ENCODE measurements at regions not wholly inside any gene's neighbourhood (a gene's known extent, or its start where the extent isn't known, plus 50 kb on each side); places are given as distances from the start of the nearest gene placed in this dataset.
"Not testable (repeated sequence)": the region's sequence is repeated elsewhere in the genome, so short reads cannot be mapped to it uniquely, and the experiment has no call there.

DNA sequence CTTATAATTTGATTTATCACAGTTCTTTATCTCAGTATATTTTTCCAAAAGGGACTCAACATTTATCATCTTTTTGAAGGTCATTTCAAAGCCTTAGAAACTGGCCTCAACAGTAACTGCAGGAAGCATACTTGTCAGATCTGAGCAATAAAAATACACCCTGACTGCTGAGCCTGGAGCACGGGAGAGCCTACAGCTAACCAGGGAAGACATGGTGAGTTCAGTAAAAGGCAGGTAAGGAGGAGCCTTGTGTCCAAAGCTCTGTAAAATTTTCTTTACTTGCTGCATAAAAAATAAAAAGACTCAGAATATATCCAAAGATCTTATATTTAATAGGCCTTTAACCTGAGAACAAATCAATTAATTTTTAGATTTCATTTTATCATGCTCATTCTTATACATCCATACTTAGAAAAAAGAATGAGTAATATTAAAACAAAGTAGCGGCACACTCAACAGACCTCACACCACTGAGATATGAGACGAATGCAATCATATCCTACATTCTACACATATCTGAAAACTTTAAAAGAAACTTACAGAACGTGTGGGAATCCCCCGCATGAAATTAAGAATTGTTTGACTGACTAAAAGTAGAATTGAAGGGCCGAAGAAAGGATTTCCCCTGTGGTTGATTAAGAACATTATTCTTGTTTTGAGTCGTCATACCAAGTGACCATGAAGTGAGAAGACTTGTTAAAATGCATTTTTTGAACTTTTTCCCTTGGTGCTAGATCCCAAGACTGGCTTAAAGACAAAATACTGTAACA, 296.4 kb upstream of the MKLN1 start:
- DNase-seq: no peak

DNA sequence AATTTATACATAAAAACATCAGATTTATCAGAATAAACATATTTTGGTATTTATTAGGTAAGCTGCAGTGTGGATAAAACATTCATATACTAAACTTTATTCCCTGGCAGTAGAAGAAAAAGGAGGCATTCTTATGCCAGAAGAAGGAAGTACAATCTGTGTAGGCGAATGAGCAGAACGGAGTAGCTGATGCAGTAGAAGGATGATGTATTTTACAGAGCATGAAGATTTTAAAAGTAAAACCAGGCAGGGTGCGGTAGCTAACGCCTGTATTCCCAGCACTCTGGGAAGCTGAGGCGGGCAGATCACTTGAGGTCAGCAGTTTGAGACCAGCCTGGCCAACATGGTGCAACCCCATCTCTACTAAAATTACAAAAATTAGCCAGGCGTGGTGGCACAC, 294.9 kb upstream of the MKLN1 start:
- DNase-seq: no peak

DNA sequence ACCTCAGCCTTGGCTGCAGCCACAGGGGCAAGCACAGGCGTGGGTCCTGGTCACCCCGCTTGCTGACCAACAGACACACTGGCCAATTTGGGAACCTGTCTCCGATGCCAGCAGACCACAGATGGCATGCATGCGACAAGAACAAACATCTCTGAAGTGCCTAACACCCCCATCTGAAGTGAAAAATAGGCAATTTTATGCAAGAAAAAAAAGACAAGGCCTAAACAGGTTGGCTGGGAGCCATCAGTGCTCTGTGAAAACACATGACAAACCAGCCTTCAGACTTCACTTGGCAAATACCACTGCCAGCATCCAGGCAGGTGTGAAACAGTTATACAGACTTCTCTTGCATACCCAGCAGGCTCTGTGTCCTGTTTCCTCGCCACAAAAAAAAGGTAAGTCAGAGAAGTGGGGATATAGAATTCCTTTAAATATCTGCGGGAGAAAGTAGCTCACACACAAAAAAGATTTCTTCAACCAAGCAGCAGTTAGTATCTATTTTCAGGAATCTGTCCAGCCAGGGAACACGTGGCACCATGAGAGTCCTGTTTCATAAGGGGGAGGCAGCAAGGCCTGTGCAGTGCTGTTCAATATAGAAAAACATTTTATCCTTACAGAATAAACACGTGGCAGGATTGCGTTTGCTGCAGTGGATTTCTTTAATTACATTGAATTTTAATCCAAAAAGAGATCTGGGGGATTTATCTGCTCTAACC, 293.4 kb upstream of the MKLN1 start:
- DNase-seq: no peak

DNA sequence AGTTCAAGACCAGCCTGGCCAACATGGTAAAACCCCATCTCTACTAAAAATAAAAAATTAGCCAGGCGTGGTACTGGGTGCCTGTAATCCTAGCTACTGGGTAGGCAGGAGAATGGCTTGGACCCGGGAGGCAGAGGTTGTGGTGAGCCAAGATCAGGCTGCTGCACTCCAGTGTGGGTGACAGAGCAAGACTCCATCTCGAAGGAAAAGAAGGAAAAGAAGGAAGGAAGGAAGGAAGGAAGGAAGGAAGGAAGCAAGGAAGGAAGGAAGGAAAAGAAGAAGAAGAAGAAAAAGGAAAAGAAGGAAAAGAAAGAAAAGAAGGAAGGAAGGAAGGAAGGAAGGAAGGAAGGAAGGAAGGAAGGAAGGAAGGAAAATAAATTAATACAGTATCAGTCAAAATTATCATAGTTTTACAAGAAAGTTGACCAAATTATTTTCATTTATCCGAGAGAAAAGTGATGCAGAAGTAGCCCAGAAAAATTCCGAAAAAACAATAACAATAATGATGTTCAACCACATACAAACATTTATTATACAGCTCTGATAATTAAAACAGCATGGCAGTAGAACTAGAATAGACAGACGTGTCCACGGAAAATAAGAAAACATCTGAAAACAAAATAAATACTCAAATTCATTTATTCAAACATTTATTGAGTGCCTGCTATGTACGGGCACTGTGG, 292.4 kb upstream of the MKLN1 start:
- no peak for DNase-seq

DNA sequence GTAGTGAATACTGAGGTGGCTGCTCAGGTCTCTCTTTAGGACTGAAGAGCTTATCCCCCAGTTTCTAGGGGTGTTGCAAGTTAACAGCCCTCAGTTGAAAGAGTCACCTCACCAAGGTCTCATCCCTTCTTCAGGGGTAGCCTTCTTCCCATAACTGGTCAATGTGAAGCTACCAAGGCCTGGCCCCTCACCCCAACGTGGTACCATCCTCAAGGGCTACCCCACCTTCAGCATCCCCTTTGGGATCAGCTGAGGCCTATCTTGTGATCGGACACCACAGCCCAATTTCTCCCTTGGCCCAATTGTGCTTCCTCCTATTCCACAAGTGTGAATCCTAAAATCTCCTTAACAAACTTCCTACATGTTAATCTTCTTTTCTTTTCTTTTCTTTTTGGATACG, 289.5 kb upstream of the MKLN1 start:
- DNase-seq: no peak

DNA sequence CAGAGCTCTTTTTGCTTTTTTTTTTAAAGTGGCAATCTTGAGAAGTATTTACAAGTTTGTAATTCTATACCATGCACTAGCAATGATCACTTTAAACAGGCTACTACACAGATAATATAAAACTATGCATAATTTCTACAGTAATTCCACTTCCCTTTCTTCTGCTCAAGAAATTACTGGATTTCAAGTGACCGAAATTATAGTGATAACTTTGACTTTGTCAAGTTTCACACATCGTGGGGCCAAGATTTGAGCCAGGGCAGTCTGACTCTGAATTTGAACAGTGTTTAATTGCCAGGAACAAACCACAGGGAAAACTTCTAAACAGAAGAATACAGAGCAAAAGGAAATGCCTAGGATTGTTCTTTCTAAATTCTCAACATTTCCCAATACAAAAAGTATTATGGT, 288.3 kb upstream of the MKLN1 start:
- DNase-seq: no peak

DNA sequence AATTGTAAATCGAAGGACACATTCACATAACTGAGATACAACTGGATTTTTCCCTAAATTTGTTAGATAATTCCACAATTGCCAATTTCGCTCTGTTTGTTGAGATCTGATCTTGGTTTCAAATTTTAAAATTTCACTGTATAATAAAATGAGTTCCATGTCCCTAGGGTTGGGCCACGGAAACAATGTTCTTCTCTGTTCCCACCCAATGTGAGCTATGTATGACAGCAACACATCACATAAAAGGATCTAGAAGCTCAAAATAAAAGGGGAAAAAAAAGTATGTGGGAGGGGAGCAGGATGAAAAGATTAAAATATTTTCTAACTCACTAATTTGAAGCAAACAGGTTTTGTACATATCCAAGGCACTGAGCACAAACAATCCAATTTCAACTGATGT, 287.8 kb upstream of the MKLN1 start:
- no peak for DNase-seq

DNA sequence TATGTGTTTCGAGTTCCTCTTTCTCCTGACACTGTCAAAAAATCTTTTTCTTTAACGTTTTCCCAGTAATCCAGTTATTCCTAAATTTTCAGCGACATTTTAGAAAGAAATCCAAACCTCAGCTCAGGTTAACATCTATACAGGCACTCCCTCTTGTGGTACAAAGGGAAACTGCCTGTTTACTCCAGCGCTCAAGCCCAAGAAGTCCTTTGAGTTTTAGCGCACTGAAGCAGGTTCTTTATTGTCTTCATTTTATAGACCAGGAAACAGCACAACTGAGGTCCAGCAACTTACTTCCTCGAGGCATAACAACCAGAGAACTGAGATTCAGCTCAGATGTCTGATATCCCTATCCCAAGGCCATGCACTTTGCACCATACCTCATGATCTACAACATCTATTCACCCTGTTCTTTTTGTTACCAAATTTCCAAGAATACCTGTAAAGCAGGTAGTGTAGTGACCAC, 287.2 kb upstream of the MKLN1 start:
- no peak for DNase-seq

DNA sequence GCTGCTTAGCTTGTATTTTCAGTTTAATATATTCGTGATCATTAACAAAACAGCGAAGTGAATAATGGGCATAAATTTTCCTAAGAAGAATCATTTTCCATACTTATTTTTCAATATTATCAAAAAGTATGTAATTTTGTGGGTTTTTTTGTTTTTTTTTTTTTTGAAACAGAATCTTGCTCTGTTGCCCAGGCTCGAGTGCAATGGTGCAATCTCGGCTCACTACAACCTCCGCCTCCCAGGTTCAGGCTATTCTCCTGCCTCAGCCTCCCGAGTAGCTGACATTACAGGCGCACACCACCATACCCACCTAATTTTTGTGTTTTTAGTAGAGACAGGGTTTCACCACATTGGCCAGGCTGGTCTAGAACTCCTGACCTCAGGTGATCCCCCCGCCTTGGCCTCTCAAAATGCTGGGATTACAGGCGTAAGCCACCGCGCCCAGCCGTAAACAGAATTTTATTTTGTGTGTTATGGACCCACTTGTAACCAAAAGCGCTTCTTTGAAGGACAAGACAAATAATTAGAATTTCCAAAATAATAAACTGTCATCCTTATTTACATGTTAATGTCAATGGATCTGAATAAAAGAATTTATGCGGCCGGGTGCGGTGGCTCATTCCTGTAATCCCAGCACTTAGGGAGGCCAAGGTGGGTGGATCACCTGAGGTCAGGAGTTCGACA, 286.5 kb upstream of the MKLN1 start:
- not testable (repeated sequence) for DNase-seq

DNA sequence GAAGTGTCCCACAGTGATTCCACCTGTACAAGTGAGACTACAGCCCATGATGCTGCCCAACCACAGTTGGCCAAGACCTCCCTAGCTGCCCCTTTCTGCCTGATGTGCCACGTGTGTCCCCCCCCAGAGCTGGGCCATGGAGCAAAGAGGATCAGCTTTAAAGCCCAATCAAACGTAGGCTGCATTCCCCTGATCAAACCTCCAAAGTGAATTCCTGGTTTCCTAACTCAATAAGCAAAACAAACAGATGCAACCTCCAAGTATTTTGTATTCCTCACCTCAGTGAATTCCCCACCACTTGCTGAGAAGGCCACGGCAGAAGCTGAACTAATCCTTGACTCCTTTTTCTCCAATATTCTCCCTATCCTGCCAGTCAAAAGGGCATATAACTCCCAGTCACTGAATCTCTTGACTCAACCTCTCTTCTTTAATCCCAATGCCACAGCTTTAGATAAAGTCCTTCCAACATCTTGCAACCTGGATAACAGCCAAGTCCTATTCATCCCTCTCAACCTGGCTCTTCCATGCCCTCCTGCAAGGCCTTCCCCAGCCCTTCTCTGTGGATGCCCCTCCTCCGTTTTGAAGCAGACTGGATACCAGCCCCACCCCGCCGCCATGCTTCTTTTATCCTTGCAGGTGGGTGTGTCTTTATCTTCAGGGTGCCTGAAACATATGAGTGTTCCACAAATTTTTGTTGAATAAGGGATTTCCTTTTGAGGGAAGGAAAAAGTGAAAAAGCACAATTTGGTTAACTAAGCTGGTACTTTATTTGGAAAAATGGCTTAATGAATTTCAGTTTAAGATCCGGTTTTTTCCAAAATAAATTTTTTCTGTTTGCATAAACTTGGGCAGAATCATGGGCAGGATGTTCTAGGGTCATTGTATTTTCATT, 285.2 kb upstream of the MKLN1 start:
- DNase-seq: no peak

DNA sequence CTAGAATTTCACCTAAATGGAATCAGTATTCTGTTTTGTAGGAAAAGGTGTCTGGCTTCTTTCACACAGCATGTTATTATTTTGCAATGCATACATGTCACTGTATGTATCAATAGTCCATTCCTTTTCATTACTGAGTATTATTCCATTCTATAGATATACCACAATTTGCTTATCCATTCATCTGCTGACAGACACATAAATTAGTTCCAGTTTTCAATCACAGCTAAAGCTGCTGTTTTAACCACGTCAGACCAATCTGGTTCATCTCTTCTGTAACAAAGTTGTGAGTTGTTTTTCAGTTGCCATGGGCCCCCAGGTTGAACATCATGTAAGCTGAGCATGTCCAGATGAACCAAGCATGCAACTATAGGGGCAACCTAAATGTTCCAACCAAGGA, 282.1 kb upstream of the MKLN1 start:
- DNase-seq: no peak

DNA sequence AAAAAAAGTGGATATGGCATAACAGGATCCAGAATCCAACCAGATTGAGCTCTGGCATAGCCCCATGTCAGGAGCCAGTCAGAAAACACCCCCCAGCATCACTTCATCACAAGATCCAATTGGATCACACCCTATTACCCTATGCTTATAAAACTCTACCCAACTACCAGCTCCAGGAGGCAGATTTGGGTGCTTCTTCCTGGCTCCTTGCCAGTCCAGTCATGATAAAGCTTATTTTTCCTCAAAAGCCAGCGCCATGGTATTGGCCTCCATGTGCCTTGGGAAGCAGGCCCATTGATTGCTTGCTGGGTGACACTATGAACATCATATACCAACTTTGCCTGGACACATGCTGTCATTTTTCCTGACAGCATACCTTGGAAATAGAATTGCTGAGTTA, 281.4 kb upstream of the MKLN1 start:
- DNase-seq: no peak

DNA sequence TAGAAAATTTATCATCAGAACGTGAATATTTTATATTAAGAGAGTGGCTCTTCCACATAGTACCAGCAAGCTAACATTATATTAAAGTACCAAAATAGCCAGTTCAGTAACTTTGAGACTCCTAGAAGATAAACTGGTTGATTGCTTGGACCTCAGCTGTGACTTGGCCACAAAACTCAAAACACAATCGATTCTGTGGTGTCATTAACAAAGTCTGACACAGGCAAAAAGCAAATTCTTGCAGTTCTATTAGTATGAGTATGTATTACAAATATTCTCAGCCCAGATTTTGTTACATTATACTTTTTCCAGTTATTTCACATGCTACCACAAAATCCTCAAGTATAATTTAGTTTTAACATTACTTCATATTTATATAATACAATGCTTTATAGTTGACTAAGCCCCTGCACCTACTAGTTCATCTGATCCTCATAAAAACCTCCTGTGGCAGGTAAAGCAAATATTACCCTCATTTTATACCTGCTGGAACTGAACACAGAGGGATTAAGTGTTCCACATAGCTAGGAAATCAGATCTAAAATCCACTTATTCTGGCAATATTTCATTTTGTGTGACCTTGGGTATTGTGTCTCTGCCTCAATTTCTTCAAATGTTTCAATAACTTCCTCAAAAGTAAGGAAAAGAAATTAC, 279.9 kb upstream of the MKLN1 start:
- no peak for DNase-seq

DNA sequence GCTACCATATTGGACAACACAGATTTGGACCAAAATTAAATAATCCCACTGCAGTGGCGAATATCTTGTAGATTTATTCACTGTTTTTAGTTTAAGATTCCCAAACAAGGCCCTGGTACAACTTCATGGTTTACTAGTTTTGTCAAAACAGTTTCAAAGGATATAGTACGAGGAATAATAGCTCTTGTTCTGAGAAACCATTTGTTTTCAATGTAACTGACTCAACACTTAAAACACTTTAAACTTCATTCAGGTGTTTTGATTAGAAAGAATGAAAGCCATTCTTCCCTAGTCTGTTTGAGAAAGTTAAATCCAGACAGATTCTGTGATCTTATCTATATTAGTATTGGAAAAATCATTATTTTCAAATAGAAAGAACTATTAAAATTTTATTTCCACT, 276.4 kb upstream of the MKLN1 start:
- no peak for DNase-seq

DNA sequence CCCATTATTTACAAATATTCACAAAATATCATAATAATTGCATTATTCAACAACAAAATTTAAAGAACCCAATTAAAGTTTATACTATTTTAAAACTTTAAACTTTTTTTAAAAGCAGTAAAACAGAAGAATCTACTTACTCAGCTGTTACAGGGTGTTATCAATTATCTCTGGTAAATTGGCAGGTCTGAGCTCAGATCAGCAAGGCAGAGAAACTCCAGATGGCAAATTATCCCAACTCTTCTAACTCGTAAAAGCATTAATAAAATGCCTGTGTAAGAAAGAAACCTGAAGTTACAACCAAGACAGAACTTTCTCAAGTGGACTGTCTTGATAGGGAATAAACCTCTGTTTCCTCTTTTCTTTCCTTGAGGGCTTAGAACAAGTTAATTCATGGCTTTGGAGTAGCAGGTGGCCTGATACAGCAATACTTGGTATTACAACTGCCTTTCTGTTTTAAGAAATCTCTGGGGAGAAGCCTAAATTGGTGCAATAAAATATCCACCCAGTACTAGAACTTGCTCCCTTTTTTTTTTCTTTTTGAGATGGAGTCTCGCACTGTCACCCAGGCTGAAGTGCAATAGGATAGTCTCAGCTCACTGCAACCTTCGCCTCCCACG, 275.3 kb upstream of the MKLN1 start:
- no peak for DNase-seq

DNA sequence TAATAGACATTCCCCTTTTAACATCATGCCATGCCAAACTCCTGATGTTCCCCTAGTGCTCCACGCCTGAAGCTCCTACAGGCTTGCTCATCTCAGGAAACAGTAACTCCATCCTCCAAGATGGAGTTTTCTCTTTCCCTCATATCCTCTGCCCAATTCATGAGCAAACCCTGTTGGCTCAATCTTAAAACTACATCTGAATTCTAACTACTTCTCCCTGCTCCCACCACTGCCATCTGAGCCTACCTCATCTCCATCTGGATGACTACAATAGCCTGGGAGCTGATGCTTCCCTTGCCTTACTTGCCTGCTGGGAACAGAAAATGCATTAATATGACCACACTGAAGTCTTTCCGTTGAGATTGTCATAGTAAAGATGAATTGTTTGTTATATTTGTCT, 271.7 kb upstream of the MKLN1 start:
- no peak for DNase-seq

DNA sequence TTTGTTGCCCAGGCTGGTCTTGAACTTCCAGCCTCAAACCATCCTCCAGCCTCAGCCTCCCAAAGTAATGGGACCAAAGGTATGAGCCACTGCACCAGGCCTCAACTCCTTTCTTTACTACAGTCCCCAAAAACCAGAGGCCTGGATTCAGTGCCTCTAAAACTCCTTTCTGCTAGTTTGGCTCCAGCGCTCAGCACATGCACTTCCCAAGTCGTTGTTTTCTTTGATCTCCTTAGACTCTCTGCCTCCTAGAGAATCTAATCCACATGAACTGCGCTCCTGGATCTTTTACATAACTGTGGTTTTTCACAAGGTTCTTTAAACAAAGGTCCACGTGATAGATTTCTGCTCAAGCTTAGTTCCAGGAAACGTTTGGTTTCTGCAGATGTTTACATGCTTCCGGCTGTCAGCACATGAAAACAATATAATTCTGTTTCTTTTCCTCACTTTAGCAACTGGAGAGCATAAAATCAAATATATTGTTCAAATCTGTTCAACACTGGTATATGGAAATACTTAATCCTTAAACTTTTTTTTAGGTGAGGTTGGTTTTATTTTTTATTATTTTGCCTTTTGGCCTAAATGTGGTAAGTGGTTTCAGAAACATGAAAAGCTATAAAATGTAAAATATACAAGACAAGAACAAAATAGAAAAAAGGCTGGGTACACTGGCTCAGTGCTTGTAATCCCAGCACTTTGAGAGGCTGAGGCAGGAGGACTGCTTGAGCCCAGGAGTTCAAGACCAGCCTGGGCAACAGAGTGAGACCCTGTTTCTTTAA, 270.5 kb upstream of the MKLN1 start:
- DNase-seq: no peak

DNA sequence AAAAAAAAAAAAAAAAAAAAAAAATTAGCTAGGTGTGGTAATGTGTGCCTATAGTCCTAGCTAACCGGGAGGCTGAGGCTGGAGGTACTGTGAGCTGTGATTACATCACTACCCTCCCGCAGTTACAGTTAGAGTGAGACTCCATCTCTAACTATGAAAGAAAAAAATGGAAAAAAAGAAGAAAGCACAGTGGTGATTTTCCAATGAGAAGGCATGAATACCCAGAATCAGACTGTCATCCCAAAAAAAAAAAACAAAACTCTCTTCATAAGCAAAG, 269.9 kb upstream of the MKLN1 start:
- no peak for DNase-seq

DNA sequence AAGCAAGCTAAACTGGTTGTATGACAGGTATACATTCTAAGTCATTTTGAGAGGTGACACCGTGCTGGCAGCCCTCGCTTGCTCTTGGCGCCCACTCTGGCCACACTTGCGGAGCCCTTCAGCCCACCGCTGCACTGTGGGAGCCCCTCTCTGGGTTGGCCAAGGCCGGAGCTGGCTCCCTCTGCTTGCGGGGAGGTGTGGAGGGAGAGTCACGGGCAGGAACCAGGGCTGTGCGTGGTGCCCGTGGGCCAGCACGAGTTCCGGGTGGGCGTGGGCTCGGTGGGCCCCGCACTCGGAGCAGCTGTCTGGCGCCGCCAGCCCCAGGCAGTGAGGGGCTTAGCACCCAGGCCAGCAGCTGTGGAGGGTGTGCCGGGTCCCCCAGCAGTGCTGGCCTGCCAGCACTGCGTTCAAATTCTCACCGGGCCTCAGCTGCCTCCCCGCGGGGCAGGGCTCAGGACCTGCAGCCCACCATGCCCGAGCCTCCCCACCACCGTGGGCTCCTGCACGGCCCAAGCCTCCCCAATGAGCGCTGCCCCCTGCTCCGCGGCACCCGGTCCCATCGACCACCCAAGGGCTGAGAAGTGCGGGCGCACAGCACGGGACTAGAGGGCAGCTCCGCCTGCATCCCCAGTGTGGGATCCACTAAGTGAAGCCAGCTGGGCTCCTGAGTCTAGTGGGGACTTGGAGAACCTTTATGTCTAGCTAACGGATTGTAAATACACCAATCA, 269.0 kb upstream of the MKLN1 start:
- not testable (repeated sequence) for DNase-seq

DNA sequence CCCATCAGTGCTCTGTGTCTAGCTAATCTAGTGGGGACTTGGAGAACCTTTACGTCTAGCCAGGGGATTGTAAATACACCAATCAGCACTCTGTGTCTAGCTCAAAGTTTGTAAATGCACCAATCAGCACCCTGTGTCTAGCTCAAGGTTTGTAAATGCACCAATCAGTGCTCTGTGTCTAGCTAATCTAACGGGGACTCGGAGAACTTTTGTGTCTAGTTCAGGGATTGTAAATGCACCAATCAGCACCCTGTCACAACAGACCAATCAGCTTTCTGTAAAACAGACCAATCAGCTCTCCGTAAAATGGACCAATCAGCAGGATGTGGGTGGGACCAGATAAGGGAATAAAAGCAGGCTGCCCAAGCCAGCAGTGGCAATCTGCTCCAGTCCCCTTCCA, 268.3 kb upstream of the MKLN1 start:
- not testable (repeated sequence) for DNase-seq

Data from activated CD4-positive, alpha-beta T cell treated with anti-CD3 and anti-CD28 coated beads for 1 hour (primary cell).